ENCODE measurements at regions not wholly inside any gene's neighbourhood (a gene's known extent, or its start where the extent isn't known, plus 50 kb on each side); places are given as distances from the start of the nearest gene placed in this dataset.

DNA sequence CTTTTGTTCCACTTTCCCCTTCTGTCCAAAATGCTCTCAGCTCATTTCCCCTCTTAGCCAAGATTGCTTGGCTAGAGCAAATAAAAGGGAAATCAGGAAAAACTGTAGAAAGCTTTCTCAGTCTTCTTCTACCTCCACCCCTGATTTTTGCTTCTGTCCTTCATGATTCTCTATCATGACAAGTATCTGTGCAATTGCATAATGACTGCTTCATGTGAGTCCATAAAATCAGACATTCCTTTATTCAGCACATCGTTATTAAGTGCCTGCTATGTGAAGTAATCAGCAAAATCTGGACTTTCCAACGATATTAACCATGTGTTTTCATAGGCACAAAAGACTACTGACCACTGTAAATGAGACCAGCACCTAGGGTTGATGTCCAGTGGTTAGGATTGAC, 321.5 kb upstream of the CBLB start:
- Histone ChIP-seq H3K36me3 (no peaks in the 10 kb centered on the region), H3K4me1 (no peaks in the 10 kb centered on the region), H3K27me3 (no peaks in the 10 kb centered on the region), H3K27ac (no peak overlapping the region), H3K9me3 (no peaks in the 10 kb centered on the region), H3K4me3 (no peak overlapping the region)
- TF ChIP-seq, protein P1, sequence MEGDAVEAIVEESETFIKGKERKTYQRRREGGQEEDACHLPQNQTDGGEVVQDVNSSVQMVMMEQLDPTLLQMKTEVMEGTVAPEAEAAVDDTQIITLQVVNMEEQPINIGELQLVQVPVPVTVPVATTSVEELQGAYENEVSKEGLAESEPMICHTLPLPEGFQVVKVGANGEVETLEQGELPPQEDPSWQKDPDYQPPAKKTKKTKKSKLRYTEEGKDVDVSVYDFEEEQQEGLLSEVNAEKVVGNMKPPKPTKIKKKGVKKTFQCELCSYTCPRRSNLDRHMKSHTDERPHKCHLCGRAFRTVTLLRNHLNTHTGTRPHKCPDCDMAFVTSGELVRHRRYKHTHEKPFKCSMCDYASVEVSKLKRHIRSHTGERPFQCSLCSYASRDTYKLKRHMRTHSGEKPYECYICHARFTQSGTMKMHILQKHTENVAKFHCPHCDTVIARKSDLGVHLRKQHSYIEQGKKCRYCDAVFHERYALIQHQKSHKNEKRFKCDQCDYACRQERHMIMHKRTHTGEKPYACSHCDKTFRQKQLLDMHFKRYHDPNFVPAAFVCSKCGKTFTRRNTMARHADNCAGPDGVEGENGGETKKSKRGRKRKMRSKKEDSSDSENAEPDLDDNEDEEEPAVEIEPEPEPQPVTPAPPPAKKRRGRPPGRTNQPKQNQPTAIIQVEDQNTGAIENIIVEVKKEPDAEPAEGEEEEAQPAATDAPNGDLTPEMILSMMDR (IDR thresholded peaks at IDR 0.05): no peak
- intact Hi-C loops (cut with DNase I): no loop called here
- DNase-seq: no peak
- no peak for ATAC-seq

DNA sequence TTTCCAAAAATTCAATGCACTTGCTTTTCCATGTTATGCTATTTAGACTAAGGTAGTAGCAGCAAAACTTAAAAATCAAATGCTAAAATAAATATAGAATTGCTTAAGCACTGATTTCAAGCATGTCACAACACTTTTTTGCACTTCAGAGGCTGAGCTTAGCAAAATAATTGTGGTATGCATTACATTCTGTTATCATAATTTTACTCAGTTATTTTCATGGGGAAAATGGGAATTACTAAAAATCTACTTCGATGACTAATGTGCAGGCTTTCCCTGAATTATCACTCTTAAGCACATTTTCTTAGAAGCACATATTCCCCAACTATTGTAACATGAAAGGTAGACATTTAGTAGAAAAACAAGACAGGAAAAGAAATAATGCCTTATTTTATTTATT, 322.4 kb upstream of the CBLB start:
- Histone ChIP-seq H3K27ac (no peak overlapping the region), H3K9me3 (no peaks in the 10 kb centered on the region), H3K36me3 (no peaks in the 10 kb centered on the region), H3K4me3 (no peak overlapping the region), H3K27me3 (no peaks in the 10 kb centered on the region), H3K4me1 (no peaks in the 10 kb centered on the region)
- TF ChIP-seq, protein P1 (IDR thresholded peaks at IDR 0.05): no peak
- intact Hi-C loops (cut with DNase I): no loop called here
- ATAC-seq (no peak), DNase-seq (no peak)

- Histone ChIP-seq H3K4me1 (no peaks in the 10 kb centered on the region), H3K27me3 (no peaks in the 10 kb centered on the region), H3K9me3 (no peaks in the 10 kb centered on the region), H3K4me3 (no peak overlapping the region), H3K36me3 (no peaks in the 10 kb centered on the region), H3K27ac (no peak overlapping the region)
- ATAC-seq (no peak), DNase-seq (no peak)
- TF ChIP-seq, protein P1 (IDR thresholded peaks at IDR 0.05): no peak
- intact Hi-C loops (cut with DNase I): no loop called here
Measured at GRCh38 chr3:106191913-106192312, 323.1 kb upstream of the CBLB start.

DNA sequence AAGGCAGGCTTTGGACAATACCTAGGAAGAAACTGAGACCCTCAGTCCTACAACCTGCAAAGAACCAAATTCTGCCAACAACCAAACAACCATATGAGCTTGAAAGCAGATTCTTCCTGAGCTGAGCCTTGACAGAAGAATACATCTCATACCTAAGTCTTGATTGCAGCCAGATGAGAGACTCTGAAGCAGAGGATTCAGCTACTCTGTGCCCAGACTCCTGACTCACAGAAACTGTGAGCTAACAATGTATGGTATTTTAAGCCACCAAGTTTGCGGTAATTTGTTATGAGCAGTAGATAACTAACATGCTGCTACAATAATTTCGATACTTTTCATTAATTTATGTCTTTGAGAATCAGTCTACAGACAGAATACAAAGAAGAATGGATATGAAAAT, 325.1 kb upstream of the CBLB start:
- no peak for ATAC-seq

GRCh38 chr3:106194726-106195125, 325.9 kb upstream of the CBLB start:
- TF ChIP-seq, protein P1 (IDR thresholded peaks at IDR 0.05): no peak
- DNase-seq (no peak), ATAC-seq (no peak)
- no peak overlapping the region for H3K4me3 ChIP-seq
- no peaks in the 10 kb centered on the region for H3K27me3 ChIP-seq
- no peaks in the 10 kb centered on the region for H3K4me1 ChIP-seq
- intact Hi-C loops (cut with DNase I): no loop called here
- H3K36me3 ChIP-seq: no peaks in the 10 kb centered on the region
- no peak overlapping the region for H3K27ac ChIP-seq
- H3K9me3 ChIP-seq: no peaks in the 10 kb centered on the region

More for the DNA sequence above, 325.1 kb upstream of the CBLB start:
- intact Hi-C loops (cut with DNase I): no loop called here
- Histone ChIP-seq H3K4me1 (no peaks in the 10 kb centered on the region), H3K27me3 (no peaks in the 10 kb centered on the region), H3K36me3 (no peaks in the 10 kb centered on the region), H3K27ac (no peak overlapping the region), H3K9me3 (no peaks in the 10 kb centered on the region), H3K4me3 (no peak overlapping the region)
- DNase-seq: no peak
- TF ChIP-seq, protein P1 (IDR thresholded peaks at IDR 0.05): no peak

GRCh38 chr3:106197532-106198194, 328.9 kb upstream of the CBLB start:
- no peak overlapping the region for H3K4me3 ChIP-seq

More at GRCh38 chr3:106197532-106198194, 328.9 kb upstream of the CBLB start:
- H3K36me3 ChIP-seq: no peaks in the 10 kb centered on the region
- TF ChIP-seq, protein P1 (IDR thresholded peaks at IDR 0.05): no peak
- no peaks in the 10 kb centered on the region for H3K27me3 ChIP-seq
- H3K4me1 ChIP-seq: no peaks in the 10 kb centered on the region
- no peak for DNase-seq
- no peak for ATAC-seq
- H3K27ac ChIP-seq: no peak overlapping the region
- intact Hi-C loops (cut with DNase I): no loop called here
- H3K9me3 ChIP-seq: no peaks in the 10 kb centered on the region
